GM18498 (cell line): ENCODE measurements at regions not wholly inside any gene's neighbourhood (a gene's known extent, or its start where the extent isn't known, plus 50 kb on each side); places are given as distances from the start of the nearest gene placed in this dataset.

ENCODE experiments used
- ATAC-seq: cut with Tn5 transposase; IDR thresholded peaks from one replicate; pipeline ENCODE4 v1.9.1; 2021; ENCODE audit warnings: mild to moderate bottlenecking, moderate library complexity; ENCODE audit not compliant: unreplicated experiment

DNA sequence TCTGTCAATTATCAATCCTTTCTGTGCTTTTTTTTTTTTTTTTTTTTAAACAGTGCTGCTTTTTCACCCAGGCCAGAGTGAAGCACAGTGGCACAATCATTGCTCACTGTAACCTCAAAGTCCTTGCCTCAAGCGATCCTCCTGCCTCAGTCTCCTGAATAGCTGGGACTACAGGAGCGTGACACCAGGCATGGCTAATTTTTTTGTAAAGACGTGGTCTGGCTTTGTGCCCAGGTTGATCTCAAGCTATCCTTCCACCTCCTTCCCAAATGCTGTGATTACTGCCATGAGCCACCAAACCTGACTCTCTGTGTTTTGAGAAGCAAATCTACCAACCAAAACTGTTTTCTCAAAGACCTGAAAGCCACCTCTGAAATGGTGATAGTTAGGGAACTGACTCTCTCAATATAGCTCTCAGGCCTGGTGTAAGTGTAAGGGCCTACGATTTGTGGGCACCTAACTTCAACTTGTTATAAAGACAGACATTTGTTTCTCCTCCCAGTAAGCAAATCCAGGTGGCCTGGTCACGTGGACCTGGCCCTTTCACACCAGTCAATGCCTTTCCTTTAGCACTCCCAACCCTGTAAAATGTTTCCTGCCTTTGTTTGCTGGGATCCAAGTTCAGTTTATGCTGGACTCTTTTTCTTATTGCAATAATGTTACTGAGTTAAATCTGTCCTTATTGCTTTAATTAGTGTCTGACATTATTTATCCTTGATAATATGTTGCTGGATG is 2015.9 kb downstream of the PCDH7 start:
- no peak for ATAC-seq

DNA sequence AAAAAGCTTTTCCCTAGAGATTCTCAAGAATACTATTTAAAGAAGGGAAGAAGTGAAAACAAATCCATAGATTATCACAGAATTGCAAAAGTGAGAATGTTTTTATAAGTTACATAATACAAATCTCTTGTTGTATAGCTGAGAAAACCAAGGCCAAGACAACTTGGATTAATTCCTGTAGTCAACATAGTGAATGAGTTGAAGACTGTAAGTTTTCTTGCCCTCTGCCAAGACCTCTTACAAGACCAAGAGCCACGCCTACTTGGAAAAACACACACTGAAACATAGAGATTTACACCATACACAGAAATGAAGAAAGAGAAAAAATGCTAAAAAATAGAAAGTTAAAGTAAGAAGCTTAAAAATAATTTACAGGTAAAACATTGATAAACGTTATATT is 2024.0 kb downstream of the PCDH7 start:
- no peak for ATAC-seq

DNA sequence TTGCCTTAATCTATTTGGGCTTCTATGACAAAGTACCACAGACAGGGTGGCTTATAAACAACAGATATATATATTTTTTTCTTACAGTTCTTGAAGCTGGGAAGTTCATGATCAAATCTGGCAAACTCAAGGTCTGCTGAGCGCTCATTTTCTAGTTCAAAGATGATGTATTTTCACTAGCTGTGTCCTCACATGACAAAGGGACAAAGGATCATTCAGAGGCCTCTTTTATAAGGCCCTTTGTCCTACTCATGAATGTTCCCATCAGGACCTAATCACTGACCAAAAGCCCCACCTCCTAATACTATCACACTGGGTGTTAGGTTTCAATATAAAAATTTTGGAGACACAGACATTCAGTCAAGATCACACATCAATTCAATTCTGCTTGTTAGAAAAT is 2025.2 kb downstream of the PCDH7 start:
- ATAC-seq: no peak

DNA sequence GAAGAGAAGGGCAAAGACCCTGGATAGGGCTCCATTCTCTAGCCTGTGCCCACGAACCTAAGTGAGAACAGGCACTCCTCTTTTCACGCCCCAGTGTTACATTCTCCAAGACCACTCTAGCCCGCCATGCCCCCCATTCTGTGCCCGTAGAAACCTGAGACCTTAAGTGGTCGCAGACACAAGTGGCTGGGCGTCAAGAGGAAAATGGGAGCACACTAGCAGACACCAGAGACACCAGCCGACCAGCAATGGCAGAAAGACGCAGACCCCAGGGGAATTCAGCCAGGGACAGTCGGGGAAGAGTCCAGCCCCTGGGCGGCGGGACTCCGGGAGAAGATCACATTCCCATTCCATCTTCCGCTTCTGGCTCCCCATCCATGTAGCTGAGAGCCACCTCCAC is 2027.9 kb downstream of the PCDH7 start:
- ATAC-seq: no peak

DNA sequence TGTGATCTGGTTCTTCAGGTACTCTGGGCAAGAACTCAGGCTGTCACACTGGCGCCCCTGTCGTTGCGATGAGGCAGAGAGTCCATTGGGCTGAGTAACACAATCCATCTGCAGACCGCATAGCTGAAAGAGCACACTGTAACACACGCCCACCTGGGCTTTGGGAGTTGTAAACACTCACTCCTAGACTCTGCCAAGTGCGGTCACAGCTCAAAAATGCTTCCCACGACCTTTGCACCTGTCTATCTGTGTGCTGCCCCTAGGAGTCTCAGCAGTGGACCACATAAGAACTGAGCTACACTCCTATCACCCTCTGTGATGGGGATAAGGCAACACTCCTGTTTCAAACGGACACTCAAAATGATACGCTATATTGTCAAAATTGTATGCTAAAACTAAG is 2028.3 kb downstream of the PCDH7 start:
- ATAC-seq: no peak

DNA sequence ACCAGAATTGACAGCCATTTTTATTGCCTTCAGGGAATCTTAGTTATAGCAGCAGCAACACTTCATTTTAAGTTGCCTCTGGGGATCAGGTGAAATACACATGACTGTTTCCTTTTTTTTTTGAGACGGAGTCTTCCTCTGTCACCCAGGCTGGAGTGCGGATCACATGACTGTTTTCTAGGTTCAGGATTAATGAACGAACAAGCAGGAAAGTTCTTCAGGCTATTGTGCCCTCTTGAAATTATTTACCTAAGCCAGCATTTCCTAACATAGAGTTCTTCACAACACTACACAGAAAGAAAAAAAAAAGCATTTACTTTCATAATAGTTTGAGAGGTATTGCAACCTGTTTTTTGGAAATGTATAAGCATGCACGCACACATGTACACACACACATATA is 2032.8 kb downstream of the PCDH7 start:
- ATAC-seq: no peak

DNA sequence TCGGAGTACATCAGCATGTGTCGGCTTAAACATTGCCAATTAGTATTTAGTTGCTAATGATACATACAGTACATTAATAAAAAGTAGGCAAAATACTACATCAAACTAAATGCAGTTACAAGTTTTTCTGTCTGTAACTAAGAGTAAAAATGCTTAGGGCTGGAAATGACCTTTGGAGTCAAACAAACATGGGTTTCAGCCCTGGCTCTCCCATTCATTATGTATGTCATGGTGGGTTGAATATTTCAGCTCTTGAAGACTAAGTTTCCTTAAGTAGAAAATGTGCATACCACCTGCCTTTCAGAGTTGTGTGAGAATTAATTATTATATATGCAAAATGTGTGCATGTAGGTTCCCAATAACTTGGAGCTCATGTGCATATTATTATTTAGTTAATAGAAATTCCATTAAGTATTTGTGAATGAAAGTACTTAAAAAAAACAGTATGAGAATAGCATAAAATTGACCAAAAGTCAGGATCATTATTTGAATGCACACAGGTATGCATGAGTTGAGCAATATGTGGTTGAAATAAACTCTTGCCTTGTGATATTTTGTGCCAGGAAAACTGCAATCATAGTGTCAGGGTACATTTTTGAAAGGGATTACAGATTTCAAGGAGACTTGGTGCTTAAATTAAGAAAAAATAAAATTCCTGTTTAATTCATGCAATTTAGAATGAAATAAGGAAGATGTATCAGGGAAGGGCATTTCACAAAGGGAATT is 2048.7 kb downstream of the PCDH7 start:
- no peak for ATAC-seq

DNA sequence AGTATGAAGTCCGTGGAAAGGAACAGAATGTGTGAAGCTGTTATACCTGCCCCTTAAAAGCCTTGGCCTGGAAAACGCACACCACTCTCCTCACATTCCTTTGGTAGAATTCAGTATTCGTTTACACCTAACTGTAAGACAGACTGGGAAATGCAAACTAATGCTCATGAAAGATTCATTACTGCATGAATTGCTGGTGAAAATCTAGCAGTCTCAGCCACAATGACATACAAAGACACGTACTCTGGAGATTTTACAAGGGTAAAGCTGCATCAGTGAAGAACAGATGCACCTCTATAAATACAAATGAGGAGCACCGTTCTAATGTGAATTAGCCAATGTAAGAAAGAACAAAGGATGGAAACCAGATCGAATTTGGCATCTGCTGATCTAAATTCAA is 2051.3 kb downstream of the PCDH7 start:
- no peak for ATAC-seq

DNA sequence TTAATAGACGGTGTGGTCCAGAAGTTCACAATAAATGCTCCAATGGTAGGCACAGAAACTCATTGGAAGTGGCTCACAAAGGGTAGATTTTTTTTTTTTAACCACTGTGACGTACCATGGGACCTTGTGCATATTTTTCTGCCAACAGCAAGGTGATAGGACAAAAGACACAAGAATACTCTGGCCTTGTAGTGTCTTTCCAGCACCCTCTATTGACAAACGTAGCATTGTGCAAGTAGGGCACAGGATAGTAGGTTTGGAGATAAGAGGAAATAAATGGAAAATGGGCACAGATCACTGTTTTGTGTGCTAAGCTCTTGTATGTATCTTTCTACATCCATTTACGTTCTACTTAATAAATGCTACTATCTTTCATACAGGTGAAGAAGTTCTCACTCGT is 2054.9 kb downstream of the PCDH7 start:
- ATAC-seq: no peak

DNA sequence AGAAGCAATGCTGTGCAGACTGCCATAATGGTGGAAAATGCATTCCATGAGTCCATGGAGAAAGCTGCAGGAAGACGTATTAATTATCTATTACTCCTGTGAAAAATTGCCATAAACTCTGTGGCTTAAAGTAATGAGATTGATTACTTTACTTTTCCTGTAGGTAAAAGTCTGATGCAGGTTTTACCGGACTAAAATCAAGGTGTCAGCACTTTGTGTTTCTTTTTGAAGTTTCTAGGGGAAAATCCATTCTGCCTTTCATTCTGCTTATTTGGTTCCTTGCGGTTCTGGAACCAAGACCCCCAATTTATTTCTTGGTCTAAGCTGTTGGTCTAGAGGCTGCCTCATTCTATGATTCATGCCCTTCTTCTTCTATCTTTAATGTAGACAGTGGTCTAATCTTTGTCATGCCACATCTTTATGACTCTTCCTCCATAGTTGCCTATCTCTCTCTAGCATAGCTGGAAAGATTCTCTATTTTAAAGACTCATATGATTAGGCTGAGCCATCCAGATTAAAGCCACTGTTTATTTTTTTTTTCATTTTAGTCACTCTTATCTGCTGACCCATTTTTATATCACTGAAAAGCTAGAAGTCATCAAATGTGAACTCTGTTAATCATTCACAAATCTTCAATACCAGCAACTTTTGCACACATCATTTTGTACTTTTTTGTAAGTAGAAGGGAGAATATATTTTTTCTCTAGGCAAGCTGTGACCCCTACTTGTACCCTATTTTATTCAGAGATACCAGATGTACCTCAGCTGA is 2056.4 kb downstream of the PCDH7 start:
- no peak for ATAC-seq

DNA sequence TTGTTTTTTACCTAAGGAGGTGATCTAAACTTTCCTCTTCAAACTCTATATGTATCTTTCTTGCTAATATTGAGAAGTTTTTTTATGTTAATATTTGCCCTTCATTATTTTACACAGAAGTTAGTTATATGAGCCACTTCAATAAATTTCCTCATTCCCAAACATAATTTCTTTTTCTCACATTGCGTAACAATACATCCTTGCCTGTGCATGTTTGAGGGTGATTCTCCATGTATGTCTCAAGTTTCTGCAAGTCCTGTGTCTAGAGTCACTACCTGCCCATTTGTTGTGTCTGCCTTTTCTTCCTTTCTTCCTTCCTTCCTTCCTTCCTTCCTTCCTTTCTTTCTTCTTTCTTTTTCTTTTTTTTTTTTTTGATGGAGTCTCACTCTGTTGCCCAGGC is 2057.9 kb downstream of the PCDH7 start:
- no peak for ATAC-seq

DNA sequence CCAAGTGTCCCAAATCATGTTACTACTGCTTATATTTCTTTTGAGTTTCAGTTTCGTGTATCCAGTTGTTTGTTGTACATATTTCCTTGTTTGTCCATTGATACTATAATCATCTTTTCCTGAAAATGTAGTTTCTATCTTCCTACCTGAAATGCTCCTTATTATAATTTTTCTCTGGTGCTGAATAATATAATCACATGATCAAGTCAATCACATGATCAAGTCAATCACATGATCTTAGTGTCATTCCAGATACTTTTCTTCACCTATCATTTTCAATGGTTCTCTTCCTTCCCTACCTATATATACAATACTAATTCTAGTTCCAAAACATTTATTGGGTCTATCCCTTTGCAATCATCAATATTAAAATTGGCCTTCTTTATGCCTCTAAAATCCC is 2058.8 kb downstream of the PCDH7 start:
- no peak for ATAC-seq

DNA sequence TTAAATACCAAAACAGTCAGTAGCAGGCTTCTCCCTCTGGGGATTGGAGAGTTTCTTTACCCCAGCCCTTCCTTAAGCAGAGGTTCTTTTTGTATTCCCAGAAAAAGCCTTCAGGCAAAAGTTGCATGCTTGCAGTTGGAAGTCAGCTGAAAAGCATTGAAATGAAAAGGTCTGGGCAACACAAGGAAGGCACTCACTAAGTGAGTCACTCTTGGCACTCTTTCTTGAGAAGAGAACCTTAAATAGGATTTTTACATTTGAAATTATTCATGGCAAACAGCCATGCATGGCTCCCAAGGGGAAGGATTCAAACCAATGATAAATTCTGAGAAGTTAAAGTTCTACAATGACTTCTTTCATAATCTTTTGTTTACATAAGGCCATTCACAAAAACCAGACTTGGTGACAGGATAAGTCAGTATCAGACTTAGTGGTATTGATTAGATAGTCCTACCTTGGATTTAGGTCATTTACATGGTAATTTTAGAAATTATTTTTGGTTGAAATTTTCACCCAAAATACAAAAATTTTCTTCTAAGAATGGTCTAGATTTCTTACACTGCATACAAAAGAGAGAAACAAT is 2068.9 kb downstream of the PCDH7 start:
- ATAC-seq: no peak

DNA sequence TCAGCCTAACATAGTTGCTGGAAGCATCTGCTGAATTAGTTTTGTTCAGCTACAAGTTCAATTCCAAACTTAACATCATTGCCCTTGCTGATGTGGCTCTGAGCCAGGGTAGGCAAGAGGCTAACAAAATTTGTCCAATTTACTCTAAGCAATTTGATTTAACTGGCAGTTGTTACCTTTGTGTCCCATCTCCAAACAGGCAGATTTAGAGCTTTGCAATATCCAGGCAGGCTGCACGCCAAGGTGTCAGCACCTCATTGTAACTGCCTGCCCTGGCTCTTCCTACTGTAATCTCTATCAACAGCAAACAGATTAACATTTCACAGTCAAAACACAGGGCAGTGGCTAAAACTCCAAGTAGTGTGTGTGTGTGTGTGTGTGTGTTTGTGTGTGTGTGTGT is 2070.6 kb downstream of the PCDH7 start:
- ATAC-seq: no peak

DNA sequence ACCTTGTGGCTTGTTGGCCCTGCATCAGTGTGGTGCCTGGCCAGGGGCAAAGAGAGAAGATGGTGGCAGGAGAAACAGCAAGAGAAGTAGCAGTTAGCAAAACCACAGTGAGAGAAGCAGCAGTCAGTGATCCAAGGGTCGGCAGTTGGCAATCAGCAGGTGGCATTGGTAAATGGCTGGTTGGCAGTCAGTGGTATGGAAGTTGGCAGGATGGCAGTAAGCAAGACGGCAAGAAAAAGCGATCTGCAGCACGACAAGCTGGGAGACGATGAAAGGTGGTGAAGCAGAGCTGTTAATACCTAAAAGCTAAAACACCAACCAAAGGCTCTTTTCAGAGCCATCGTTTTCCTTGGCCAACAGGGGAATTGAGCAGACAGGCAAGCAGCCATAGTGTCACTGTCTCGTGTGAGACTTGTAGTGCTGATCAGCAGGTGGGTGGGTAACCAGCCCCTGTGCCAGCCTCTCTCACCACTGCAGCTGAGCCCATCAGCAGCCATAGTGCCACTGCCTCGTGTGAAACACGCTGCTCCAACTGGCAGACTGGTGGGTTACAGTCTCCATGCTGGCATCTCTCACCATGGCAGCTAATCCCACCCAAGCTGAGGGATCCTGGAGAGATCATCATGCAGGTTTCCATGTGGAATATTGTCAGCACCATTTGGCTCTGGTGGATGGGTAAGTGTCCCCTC is 2078.4 kb downstream of the PCDH7 start:
- ATAC-seq: no peak

DNA sequence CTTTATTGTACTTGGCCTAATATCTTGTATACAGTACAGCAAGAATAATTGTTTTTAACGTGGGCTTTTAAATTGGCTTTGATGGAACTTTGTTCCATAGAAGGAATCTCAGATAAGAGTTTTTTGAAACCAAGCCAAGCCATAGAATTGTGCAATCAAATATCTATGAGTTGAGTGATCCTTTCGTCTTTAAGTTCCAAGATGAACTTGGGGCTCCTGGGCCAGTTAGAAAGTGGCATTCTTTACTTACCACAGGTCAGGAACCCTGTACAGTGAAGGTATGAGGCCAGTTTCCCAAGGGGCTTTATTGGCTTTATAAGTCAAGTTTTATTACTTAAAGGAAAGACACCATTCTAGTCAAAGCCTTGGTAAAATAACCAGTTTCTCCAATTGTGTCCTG is 2104.2 kb downstream of the PCDH7 start:
- no peak for ATAC-seq

DNA sequence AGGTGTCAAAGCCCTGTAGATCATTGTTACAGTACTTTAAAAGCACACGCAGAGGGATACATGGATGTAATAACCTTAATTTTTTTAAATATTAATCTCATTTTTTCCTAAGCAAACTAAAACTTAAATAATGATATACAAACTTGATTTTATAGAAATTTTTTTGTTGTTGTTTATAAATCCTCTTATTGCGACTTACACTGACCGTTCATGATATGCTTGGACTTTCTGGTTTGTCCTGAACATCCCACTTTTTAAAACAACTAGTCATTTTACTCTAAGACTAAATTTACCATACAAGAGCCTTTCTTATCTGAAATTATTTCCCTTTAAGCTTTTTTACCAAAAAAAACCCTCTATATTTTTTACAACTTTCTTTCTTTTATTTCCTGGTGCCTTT is 2106.0 kb downstream of the PCDH7 start:
- ATAC-seq: no peak

DNA sequence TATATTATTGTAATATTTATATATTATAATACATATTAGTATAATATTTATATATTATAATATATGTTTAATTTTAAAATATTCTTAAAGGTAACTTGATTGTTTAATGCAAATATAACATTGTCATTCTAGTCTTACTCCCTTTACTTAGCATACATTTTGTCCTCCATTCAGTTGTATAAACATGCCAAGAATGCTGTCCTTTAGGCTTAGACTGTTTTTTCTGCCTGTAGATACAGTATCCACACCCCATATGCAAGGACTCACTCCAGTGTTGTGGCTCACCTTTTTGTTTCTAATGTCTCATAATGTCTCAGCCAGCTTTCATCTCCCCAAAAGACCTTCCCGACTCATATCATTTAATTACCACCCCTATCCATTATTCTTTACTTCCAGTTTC is 2110.0 kb downstream of the PCDH7 start:
- no peak for ATAC-seq

DNA sequence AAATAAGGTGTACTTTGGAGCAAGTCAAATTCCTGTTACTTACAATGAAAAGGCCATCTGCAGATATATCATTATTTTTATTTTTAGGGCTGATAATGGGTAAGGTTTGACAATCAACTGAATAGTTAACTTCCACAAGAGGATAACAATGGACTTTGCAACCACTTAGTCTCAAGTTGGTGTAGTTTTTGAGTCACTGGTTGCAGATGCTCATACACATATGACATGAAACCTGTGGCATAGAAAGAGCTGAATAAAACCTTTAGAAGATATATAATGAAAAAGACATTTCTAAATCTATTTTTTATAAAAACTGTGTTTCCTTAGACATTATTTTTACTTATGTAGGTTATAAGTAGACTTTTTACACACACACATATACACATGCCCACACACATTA is 2110.9 kb downstream of the PCDH7 start:
- ATAC-seq: no peak

DNA sequence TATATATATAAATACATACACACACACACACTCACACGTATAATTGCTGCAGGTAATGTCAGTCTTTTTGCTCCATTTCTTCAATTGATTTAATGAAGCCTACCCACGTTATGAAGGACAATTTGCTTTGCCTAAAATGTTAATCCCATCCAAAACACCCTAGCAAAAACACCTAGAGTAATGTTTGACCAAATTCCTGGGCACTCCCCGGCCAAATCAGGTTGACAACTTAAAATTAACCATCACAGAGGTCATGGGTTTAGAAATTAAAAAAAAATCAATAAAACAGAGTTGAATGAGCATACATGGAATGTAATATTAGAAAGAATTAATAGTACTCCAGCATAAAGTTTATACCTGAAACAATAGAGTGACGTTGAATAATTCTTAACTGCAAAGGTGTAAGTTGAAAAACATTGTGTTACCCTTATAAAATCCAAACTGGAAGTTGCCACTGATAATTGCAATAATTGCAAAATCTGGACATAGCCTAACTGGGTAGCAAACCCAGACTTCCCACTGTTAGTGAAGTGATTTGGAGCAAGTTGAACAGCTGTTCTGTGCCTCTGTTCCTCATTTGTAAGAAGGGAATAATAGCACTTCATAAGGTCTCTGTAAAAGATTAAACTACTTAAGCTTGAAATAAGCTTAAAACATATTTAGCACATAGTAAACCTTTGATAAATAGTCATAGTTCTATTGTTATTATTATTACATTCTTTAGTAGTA is 2120.5 kb downstream of the PCDH7 start:
- ATAC-seq: no peak
